ENCODE measurements at regions not wholly inside any gene's neighbourhood (a gene's known extent, or its start where the extent isn't known, plus 50 kb on each side); places are given as distances from the start of the nearest gene placed in this dataset.

DNA sequence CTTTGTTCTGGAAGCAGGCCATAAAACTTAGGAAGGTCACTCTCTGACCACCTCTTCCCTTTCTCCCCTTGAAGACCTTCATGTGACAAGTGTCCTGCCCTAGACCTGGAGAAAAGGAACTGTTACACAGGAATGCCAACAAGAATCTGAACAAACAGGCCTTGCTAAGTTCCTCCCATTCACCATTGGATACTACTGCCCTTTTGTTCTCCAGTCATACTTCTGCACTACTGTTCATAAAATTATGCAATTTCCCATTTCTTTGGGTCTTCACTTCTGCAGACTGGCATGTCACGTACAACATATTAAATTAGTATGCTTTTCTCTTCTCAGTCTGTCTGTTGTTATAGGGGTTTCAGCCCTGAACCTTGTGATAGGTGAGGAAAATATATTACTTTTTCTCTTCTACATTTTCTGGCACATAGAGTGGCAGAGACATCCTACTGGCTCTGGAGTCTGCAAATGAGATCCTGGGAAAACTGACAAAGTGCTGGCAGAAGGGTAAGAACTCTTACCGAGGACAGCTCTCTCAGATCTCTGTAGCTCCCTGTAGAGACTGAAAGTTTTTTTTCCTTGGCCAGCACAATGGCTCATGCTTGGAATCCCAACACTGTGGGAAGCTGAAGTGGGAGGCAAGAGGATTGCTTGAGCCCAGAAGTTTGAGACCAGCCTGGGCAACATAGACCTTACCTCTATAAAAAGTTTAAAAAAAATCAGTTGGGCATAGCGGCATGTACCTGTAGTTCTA, 87.6 kb upstream of the SPRY2 start:
- CTCF ChIA-PET, result no interaction called here
- POLR2A ChIA-PET, result no interaction called here
- TF ChIP-seq ZNF571 (tag by site-specific recombination; IDR thresholded peaks at IDR 0.05) (no peak), ZNF837 (tag by site-specific recombination; IDR thresholded peaks at IDR 0.05) (no peak), HOXD13 (CRISPR knock-in tag; IDR thresholded peaks at IDR 0.05; ENCODE audit: borderline replicate concordance) (no peak), ZNF223 (tag by site-specific recombination; IDR thresholded peaks at IDR 0.05) (no peak), YY2 (tag by site-specific recombination; IDR thresholded peaks at IDR 0.05) (no peak), ZNF600 (tag by site-specific recombination; IDR thresholded peaks at IDR 0.05) (no peak), GFI1B (tag by site-specific recombination; IDR thresholded peaks at IDR 0.05) (no peak), ZBTB44 (tag by site-specific recombination; IDR thresholded peaks at IDR 0.05) (no peak), ZNF23 (tag by site-specific recombination; IDR thresholded peaks at IDR 0.05; ENCODE audit: borderline replicate concordance) (no peak)
- TF ChIP-seq, protein P1, sequence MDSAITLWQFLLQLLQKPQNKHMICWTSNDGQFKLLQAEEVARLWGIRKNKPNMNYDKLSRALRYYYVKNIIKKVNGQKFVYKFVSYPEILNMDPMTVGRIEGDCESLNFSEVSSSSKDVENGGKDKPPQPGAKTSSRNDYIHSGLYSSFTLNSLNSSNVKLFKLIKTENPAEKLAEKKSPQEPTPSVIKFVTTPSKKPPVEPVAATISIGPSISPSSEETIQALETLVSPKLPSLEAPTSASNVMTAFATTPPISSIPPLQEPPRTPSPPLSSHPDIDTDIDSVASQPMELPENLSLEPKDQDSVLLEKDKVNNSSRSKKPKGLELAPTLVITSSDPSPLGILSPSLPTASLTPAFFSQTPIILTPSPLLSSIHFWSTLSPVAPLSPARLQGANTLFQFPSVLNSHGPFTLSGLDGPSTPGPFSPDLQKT (IDR thresholded peaks at IDR 0.05; ENCODE audit: borderline replicate concordance, low read depth, low read length), result no peak
- TF ChIP-seq, protein P2, sequence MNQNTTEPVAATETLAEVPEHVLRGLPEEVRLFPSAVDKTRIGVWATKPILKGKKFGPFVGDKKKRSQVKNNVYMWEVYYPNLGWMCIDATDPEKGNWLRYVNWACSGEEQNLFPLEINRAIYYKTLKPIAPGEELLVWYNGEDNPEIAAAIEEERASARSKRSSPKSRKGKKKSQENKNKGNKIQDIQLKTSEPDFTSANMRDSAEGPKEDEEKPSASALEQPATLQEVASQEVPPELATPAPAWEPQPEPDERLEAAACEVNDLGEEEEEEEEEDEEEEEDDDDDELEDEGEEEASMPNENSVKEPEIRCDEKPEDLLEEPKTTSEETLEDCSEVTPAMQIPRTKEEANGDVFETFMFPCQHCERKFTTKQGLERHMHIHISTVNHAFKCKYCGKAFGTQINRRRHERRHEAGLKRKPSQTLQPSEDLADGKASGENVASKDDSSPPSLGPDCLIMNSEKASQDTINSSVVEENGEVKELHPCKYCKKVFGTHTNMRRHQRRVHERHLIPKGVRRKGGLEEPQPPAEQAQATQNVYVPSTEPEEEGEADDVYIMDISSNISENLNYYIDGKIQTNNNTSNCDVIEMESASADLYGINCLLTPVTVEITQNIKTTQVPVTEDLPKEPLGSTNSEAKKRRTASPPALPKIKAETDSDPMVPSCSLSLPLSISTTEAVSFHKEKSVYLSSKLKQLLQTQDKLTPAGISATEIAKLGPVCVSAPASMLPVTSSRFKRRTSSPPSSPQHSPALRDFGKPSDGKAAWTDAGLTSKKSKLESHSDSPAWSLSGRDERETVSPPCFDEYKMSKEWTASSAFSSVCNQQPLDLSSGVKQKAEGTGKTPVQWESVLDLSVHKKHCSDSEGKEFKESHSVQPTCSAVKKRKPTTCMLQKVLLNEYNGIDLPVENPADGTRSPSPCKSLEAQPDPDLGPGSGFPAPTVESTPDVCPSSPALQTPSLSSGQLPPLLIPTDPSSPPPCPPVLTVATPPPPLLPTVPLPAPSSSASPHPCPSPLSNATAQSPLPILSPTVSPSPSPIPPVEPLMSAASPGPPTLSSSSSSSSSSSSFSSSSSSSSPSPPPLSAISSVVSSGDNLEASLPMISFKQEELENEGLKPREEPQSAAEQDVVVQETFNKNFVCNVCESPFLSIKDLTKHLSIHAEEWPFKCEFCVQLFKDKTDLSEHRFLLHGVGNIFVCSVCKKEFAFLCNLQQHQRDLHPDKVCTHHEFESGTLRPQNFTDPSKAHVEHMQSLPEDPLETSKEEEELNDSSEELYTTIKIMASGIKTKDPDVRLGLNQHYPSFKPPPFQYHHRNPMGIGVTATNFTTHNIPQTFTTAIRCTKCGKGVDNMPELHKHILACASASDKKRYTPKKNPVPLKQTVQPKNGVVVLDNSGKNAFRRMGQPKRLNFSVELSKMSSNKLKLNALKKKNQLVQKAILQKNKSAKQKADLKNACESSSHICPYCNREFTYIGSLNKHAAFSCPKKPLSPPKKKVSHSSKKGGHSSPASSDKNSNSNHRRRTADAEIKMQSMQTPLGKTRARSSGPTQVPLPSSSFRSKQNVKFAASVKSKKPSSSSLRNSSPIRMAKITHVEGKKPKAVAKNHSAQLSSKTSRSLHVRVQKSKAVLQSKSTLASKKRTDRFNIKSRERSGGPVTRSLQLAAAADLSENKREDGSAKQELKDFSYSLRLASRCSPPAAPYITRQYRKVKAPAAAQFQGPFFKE (tag by site-specific recombination; IDR thresholded peaks at IDR 0.05; ENCODE audit: borderline replicate concordance), result no peak
- TF ChIP-seq, protein P3, sequence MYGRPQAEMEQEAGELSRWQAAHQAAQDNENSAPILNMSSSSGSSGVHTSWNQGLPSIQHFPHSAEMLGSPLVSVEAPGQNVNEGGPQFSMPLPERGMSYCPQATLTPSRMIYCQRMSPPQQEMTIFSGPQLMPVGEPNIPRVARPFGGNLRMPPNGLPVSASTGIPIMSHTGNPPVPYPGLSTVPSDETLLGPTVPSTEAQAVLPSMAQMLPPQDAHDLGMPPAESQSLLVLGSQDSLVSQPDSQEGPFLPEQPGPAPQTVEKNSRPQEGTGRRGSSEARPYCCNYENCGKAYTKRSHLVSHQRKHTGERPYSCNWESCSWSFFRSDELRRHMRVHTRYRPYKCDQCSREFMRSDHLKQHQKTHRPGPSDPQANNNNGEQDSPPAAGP (tag by site-specific recombination; IDR thresholded peaks at IDR 0.05), result no peak

GRCh38 chr13:80419416-80419815, 78.5 kb upstream of the SPRY2 start:
- POLR2A ChIA-PET, result no interaction called here
- Histone ChIP-seq H3K4me3 (ENCODE audit: low read depth, low read length) (no peak overlapping the region), H3K4me1 (ENCODE audit: control insufficient read depth, insufficient read depth, low read length) (no peaks in the 10 kb centered on the region), H3K36me3 (ENCODE audit: control insufficient read depth in 2 of 2, insufficient read depth in 1 of 2, low read length in 2 of 2) (no peaks in the 10 kb centered on the region), H3K27ac (ENCODE audit: extremely low read depth, low read depth, low read length) (no peak overlapping the region), H3K9me3 (ENCODE audit: control insufficient read depth, insufficient read depth, low read depth, low read length) (no peaks in the 10 kb centered on the region)
- CTCF ChIA-PET, result no interaction called here
- TF ChIP-seq, protein P4, sequence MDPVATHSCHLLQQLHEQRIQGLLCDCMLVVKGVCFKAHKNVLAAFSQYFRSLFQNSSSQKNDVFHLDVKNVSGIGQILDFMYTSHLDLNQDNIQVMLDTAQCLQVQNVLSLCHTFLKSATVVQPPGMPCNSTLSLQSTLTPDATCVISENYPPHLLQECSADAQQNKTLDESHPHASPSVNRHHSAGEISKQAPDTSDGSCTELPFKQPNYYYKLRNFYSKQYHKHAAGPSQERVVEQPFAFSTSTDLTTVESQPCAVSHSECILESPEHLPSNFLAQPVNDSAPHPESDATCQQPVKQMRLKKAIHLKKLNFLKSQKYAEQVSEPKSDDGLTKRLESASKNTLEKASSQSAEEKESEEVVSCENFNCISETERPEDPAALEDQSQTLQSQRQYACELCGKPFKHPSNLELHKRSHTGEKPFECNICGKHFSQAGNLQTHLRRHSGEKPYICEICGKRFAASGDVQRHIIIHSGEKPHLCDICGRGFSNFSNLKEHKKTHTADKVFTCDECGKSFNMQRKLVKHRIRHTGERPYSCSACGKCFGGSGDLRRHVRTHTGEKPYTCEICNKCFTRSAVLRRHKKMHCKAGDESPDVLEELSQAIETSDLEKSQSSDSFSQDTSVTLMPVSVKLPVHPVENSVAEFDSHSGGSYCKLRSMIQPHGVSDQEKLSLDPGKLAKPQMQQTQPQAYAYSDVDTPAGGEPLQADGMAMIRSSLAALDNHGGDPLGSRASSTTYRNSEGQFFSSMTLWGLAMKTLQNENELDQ (tag by site-specific recombination; IDR thresholded peaks at IDR 0.05; ENCODE audit: low read depth), result no peak
- TF ChIP-seq ZNF837 (tag by site-specific recombination; IDR thresholded peaks at IDR 0.05), result no peak
- TF ChIP-seq MEIS1 (CRISPR knock-in tag; IDR thresholded peaks at IDR 0.05; ENCODE audit: borderline replicate concordance), result no peak
- no peak for TF ChIP-seq ZNF404 (tag by site-specific recombination; IDR thresholded peaks at IDR 0.05)
- TF ChIP-seq HOXD13 (CRISPR knock-in tag; IDR thresholded peaks at IDR 0.05; ENCODE audit: borderline replicate concordance), result no peak
- TF ChIP-seq ZSCAN16 (tag by site-specific recombination; IDR thresholded peaks at IDR 0.05), result no peak
- TF ChIP-seq ZBTB8A (tag by site-specific recombination; IDR thresholded peaks at IDR 0.05), result no peak

More for the DNA sequence above, 87.6 kb upstream of the SPRY2 start:
- Histone ChIP-seq H3K9me3 (ENCODE audit: control insufficient read depth, insufficient read depth, low read depth, low read length) (no peaks in the 10 kb centered on the region), H3K4me3 (ENCODE audit: low read depth, low read length) (no peak overlapping the region), H3K36me3 (ENCODE audit: control insufficient read depth in 2 of 2, insufficient read depth in 1 of 2, low read length in 2 of 2) (no peaks in the 10 kb centered on the region), H3K4me1 (ENCODE audit: control insufficient read depth, insufficient read depth, low read length) (no peaks in the 10 kb centered on the region), H3K27ac (ENCODE audit: extremely low read depth, low read depth, low read length) (no peak overlapping the region)
